ENCODE measurements at regions not wholly inside any gene's neighbourhood (a gene's known extent, or its start where the extent isn't known, plus 50 kb on each side); places are given as distances from the start of the nearest gene placed in this dataset.

- dilution Hi-C loops (cut with MboI; ENCODE audit: extremely low pct_ligation_motif_present, low sequenced_read_pairs) (no loop called here), intact Hi-C loops (cut with micrococcal nuclease) (no loop called here)
- BruUV-seq (replicated peaks): no TSS peak
- ChIA-PET CTCF (no interaction called here), POLR2A (no interaction called here)
- Histone ChIP-seq H2AFZ (ENCODE audit: low read depth, low read length) (peak overlapping the region; percentile 39), H3K27ac (ENCODE audit: insufficient read depth, low read depth, low read length) (no peak overlapping the region), H3K36me3 (ENCODE audit: control insufficient read depth in 2 of 2, extremely low read depth in 1 of 2, insufficient read depth in 2 of 2, low read length in 2 of 2) (no peaks in the 10 kb centered on the region), H3K9ac (replicated peaks; ENCODE audit: extremely low read depth, insufficient read depth, low read length) (no peak overlapping the region), H3K4me3 (replicated peaks in 1 of 3; ENCODE audit: insufficient read depth in 1 of 3, low read depth in 1 of 3, low read length in 3 of 3) (no peak overlapping the region), H3K9me1 (replicated peaks; ENCODE audit: control insufficient read depth, extremely low read depth, insufficient read depth, low read length) (no peaks in the 10 kb centered on the region), H3K79me2 (ENCODE audit: control insufficient read depth, insufficient read depth, low read length) (no peaks in the 10 kb centered on the region), H3K9me3 (replicated peaks; ENCODE audit: control insufficient read depth, insufficient read depth, low read length) (no peaks in the 10 kb centered on the region), H3K27me3 (ENCODE audit: control insufficient read depth in 2 of 2, insufficient read depth in 2 of 2, low read length in 2 of 2) (peaks cover 0 to 1% of the 10 kb centered on the region in 2 experiments), H3K4me2 (ENCODE audit: insufficient read depth, low read length) (no peak overlapping the region), H3K4me1 (ENCODE audit: control insufficient read depth, extremely low read depth, insufficient read depth, low read length) (no peaks in the 10 kb centered on the region), H4K20me1 (replicated peaks; ENCODE audit: control insufficient read depth, extremely low read depth, insufficient read depth, low read length) (no peaks in the 10 kb centered on the region)
- no peak for TF ChIP-seq POLR2A (IDR thresholded peaks at IDR 0.05; ENCODE audit: low read depth, low read length)
- TF ChIP-seq GATA2 (IDR thresholded peaks at IDR 0.05; ENCODE audit: insufficient read depth, insufficient read length, low read depth, low read length): no peak
- no peak for TF ChIP-seq POLR2AphosphoS5 (IDR thresholded peaks at IDR 0.05; ENCODE audit: insufficient read depth, low read depth, low read length)
- no peak for TF ChIP-seq CTCF (IDR thresholded peaks at IDR 0.05; ENCODE audit: extremely low read depth in 1 of 2, insufficient read depth in 1 of 2, low read depth in 1 of 2, low read length in 2 of 2)
- TF ChIP-seq MYC (IDR thresholded peaks at IDR 0.05; ENCODE audit: low read depth, low read length): no peak
- no peak for TF ChIP-seq MAX (IDR thresholded peaks at IDR 0.05; ENCODE audit: insufficient read depth, insufficient read length)
- TF ChIP-seq EZH2 (IDR thresholded peaks at IDR 0.05; ENCODE audit: borderline replicate concordance, low read depth, low read length, severe bottlenecking): no peak
- TF ChIP-seq JUN (IDR thresholded peaks at IDR 0.05; ENCODE audit: borderline replicate concordance, insufficient read depth, insufficient read length, low read depth): no peak
- no peak for TF ChIP-seq FOS (IDR thresholded peaks at IDR 0.05; ENCODE audit: borderline replicate concordance, insufficient read depth, low read length)
- DNase-seq (ENCODE audit: low read depth, low spot score) (no peak), FAIRE-seq (no peak)
Measured at GRCh38 chr20:50259705-50260478, 69.3 kb downstream of the CEBPB start.

Measured in endothelial cell of umbilical vein (primary cell).